ENCODE measurements at regions not wholly inside any gene's neighbourhood (a gene's known extent, or its start where the extent isn't known, plus 50 kb on each side); places are given as distances from the start of the nearest gene placed in this dataset.
"Not testable (repeated sequence)": the region's sequence is repeated elsewhere in the genome, so short reads cannot be mapped to it uniquely, and the experiment has no call there.

- FAIRE-seq (no peak), DNase-seq (ENCODE audit: insufficient read length) (no peak)
- TF ChIP-seq POLR2A (IDR thresholded peaks at IDR 0.05; ENCODE audit: low read depth, low read length) = no peak
- TF ChIP-seq POLR2AphosphoS5 (IDR thresholded peaks at IDR 0.05; ENCODE audit: low read depth, low read length) = no peak
- no peak for TF ChIP-seq TAF1 (IDR thresholded peaks at IDR 0.05; ENCODE audit: borderline replicate concordance, low read depth, low read length)
Observed at GRCh38 chr7:156038345-156038744, 226.1 kb upstream of the SHH start.

GRCh38 chr7:156036153-156036552 lies 223.9 kb upstream of the SHH start:
- TF ChIP-seq POLR2A (IDR thresholded peaks at IDR 0.05; ENCODE audit: low read depth, low read length) (no peak), TAF1 (IDR thresholded peaks at IDR 0.05; ENCODE audit: borderline replicate concordance, low read depth, low read length) (no peak), POLR2AphosphoS5 (IDR thresholded peaks at IDR 0.05; ENCODE audit: low read depth, low read length) (no peak)
- DNase-seq (ENCODE audit: insufficient read length) (no peak), FAIRE-seq (no peak)

GRCh38 chr7:156035387-156035786 lies 223.1 kb upstream of the SHH start:
- not testable (repeated sequence) for FAIRE-seq; DNase-seq (ENCODE audit: insufficient read length)

DNA sequence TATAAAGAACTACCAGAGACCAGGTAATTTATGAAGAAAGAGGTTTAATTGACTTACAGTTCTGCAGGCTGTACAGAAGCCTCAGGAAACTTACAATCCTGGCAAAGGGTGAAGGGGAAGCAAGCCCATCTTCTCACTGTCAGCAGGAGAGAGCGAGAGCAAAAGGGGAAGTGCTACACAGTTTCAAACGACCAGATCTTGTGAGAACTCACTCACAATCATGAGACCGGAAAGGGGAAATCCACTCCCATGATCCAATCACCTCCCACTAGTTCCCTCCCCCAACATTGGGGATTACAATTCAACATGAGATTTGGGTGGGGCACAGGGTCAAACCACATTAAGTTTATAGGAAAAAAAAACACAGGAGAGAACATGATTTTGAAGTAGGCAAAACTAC lies 222.1 kb upstream of the SHH start:
- no peak for FAIRE-seq

GRCh38 chr7:156032973-156033372 lies 220.7 kb upstream of the SHH start:
- FAIRE-seq (no peak), DNase-seq (ENCODE audit: insufficient read length) (no peak)
- TF ChIP-seq POLR2A (IDR thresholded peaks at IDR 0.05; ENCODE audit: low read depth, low read length) = no peak
- TF ChIP-seq TAF1 (IDR thresholded peaks at IDR 0.05; ENCODE audit: borderline replicate concordance, low read depth, low read length) = no peak
- TF ChIP-seq POLR2AphosphoS5 (IDR thresholded peaks at IDR 0.05; ENCODE audit: low read depth, low read length) = no peak

More for the DNA sequence above, 222.1 kb upstream of the SHH start:
- DNase-seq (ENCODE audit: insufficient read length) = no peak
- no peak for TF ChIP-seq POLR2A (IDR thresholded peaks at IDR 0.05; ENCODE audit: low read depth, low read length)
- no peak for TF ChIP-seq TAF1 (IDR thresholded peaks at IDR 0.05; ENCODE audit: borderline replicate concordance, low read depth, low read length)
- TF ChIP-seq POLR2AphosphoS5 (IDR thresholded peaks at IDR 0.05; ENCODE audit: low read depth, low read length) = no peak

DNA sequence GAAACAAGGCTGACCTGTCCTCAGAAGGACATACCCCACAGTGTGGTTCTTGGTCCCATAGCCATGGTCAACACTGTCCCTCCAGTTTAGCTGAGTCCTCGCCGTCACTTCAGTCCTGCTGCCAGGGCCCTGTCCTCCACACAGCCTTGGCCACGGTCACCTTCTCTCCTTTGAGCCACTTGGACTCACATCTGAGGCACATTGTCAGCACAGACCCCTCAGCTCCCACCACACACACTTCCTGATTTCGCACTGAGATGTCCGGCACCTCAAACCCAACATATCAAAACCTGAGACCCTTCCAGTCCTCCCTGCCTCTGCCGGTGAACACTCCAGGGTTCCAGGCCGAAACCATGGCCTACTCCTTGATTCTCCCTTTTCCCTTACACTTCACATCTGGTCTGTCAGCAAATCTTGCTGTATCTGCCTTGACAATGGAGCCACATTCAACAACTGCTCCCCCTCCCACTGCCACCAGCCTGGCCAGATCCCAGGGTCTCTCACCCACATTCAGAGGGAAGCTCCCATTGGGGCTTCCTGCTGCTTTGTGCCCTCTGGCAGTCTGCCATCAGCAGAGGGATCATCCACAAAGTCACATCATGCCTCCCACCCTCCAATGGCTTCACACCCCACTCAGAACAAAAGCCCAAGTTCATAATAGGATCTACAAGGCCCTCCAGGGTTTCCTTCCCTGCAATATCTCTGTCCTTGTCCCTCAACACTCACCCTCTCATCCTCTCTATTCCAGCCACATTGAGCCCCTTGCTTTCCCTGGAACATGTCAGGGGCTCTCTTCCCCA lies 219.6 kb upstream of the SHH start:
- no peak for FAIRE-seq
- TF ChIP-seq POLR2A (IDR thresholded peaks at IDR 0.05; ENCODE audit: low read depth, low read length) = no peak
- TF ChIP-seq TAF1 (IDR thresholded peaks at IDR 0.05; ENCODE audit: borderline replicate concordance, low read depth, low read length) = no peak
- no peak for TF ChIP-seq POLR2AphosphoS5 (IDR thresholded peaks at IDR 0.05; ENCODE audit: low read depth, low read length)
- no peak for DNase-seq (ENCODE audit: insufficient read length)

GRCh38 chr7:156029460-156030007 lies 217.3 kb upstream of the SHH start:
- DNase-seq (ENCODE audit: insufficient read length) (no peak), FAIRE-seq (no peak)
- TF ChIP-seq POLR2AphosphoS5 (IDR thresholded peaks at IDR 0.05; ENCODE audit: low read depth, low read length) (no peak), POLR2A (IDR thresholded peaks at IDR 0.05; ENCODE audit: low read depth, low read length) (no peak), TAF1 (IDR thresholded peaks at IDR 0.05; ENCODE audit: borderline replicate concordance, low read depth, low read length) (no peak)

DNA sequence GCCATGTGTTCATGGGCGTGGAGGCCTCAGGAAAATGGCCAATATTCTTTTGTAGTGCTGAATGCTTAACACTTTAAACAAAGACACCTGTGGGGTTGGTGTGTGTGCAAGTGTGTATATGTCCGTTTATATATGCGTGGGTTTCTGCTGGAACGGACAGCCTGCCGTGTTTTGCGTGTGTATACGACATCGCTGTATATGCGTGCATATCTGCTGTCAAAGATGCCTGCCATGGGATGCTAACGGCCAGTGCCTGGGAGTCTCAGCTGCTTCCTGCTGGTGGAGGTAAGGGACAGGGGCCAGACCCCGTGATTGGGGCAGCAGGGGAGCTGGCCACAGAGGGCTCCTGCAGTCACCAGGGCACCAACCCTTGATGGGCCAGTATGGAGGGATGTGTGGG lies 216.3 kb upstream of the SHH start:
- DNase-seq (ENCODE audit: insufficient read length) (no peak), FAIRE-seq (no peak)
- TF ChIP-seq TAF1 (IDR thresholded peaks at IDR 0.05; ENCODE audit: borderline replicate concordance, low read depth, low read length) (no peak), POLR2AphosphoS5 (IDR thresholded peaks at IDR 0.05; ENCODE audit: low read depth, low read length) (no peak), POLR2A (IDR thresholded peaks at IDR 0.05; ENCODE audit: low read depth, low read length) (no peak)

DNA sequence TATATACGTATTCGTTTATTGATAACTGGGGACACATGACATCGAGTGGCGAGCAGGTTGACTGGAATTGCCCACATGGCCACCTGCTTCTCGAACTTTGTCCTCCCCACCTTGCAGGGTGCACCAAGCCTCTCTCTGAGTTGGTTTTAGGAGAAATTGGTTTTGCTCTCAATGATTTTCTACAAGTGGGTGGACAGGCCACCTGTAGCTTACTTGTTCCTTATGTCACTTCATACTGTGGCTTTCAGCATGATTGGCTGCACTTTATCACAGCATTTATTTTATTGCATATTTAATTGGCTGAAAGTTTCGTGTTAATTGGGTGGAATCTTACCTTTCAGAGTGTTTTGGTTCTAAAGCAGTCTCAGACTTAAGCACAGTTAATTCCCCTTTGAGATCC lies 215.6 kb upstream of the SHH start:
- TF ChIP-seq POLR2AphosphoS5 (IDR thresholded peaks at IDR 0.05; ENCODE audit: low read depth, low read length) = no peak
- no peak for TF ChIP-seq POLR2A (IDR thresholded peaks at IDR 0.05; ENCODE audit: low read depth, low read length)
- TF ChIP-seq TAF1 (IDR thresholded peaks at IDR 0.05; ENCODE audit: borderline replicate concordance, low read depth, low read length) = no peak
- FAIRE-seq (no peak), DNase-seq (ENCODE audit: insufficient read length) (no peak)

- DNase-seq (ENCODE audit: insufficient read length) (no peak), FAIRE-seq (no peak)
- TF ChIP-seq POLR2AphosphoS5 (IDR thresholded peaks at IDR 0.05; ENCODE audit: low read depth, low read length) (no peak), TAF1 (IDR thresholded peaks at IDR 0.05; ENCODE audit: borderline replicate concordance, low read depth, low read length) (no peak), POLR2A (IDR thresholded peaks at IDR 0.05; ENCODE audit: low read depth, low read length) (no peak)
Observed at GRCh38 chr7:156026603-156027002, 214.3 kb upstream of the SHH start.

GRCh38 chr7:156026076-156026600 lies 213.9 kb upstream of the SHH start:
- DNase-seq (ENCODE audit: insufficient read length) (no peak), FAIRE-seq (no peak)
- TF ChIP-seq POLR2AphosphoS5 (IDR thresholded peaks at IDR 0.05; ENCODE audit: low read depth, low read length) (no peak), TAF1 (IDR thresholded peaks at IDR 0.05; ENCODE audit: borderline replicate concordance, low read depth, low read length) (no peak), POLR2A (IDR thresholded peaks at IDR 0.05; ENCODE audit: low read depth, low read length) (no peak)

GRCh38 chr7:156025675-156026074 lies 213.4 kb upstream of the SHH start:
- FAIRE-seq = no peak
- TF ChIP-seq POLR2A (IDR thresholded peaks at IDR 0.05; ENCODE audit: low read depth, low read length) (no peak), TAF1 (IDR thresholded peaks at IDR 0.05; ENCODE audit: borderline replicate concordance, low read depth, low read length) (no peak), POLR2AphosphoS5 (IDR thresholded peaks at IDR 0.05; ENCODE audit: low read depth, low read length) (no peak)

More at GRCh38 chr7:156025675-156026074, 213.4 kb upstream of the SHH start:
- DNase-seq (ENCODE audit: insufficient read length) = no peak

Measured in GM12892 (cell line).